Heart left ventricle (tissue), 13 donors: ENCODE measurements at regions not wholly inside any gene's neighbourhood (a gene's known extent, or its start where the extent isn't known, plus 50 kb on each side); places are given as distances from the start of the nearest gene placed in this dataset.

Experiments
- CTCF ChIP-seq, 12 donors: fragments of 200-600 bp; sonication (generic) in 4 of 12; IDR thresholded peaks; one replicate each; pipeline versions ENCODE4 v1.5.0 to v1.8.0; 2018 to 2022; ENCODE audit warnings: antibody characterized with exemption in 12 of 12, mild to moderate bottlenecking in 5 of 12
- POLR2A ChIP-seq, 2 donors: fragments of 450-650 bp; IDR thresholded peaks; one replicate each; pipeline ENCODE4 v1.6.1; 2017; ENCODE audit warnings: antibody characterized with exemption in 2 of 2, mild to moderate bottlenecking in 2 of 2, moderate library complexity in 2 of 2
- donor health status: ischemic (EF 13 %, LVEDD 7.1; RV severe dilation, severe dysfunction).
- donor health status: DM: no; HTN: yes; CAD: no.
- donor health status: DM: no; HTN: no; CAD: no.
- donor health status: ischemic (EF 25% LVEDD 6.9; RV normal size, moderate dysfunction).
- donor health status: ischemic (EF 25% LVEDD 5.7; RV mildly dilated, moderate dysfunction).
- donor health status: ischemic (EF 35%, LVEDD 5.7; RV mildly dilated, moderate dysfunction).
- donor health status: nonischemic (EF 11% LVEDD 7.7; RV severe dilation, severe dysfunction).
- donor health status: DM: yes; HTN: yes; CAD: no.
- donor health status: PGD.
- donor health status: ischemic (EF 29% LVEDD 5.4; RV normal size, mild dysfunction).
- donor health status: nonischemic (EF 23%, LVEDD 6.1; RV moderate dilation, normal function).

DNA sequence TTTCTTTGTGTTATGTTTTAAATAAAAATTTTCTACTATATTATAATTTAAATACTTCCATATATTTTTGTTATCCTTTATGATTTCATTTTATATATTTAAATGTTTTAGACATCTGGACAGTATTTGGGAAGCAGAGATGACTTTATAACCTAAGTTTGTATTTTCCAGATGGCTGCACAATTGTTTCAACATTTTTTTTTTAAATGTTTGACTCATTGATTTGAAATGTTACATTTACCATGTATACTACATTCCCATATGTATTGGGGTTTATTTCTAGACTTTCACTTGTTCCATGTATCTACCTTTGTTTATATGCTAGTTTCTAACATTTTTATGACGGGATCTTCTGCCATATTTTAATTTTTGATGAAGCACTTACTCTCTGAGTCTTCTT, 766.5 kb downstream of the METTL15 start:
- TF ChIP-seq POLR2A (IDR thresholded peaks at IDR 0.05), result no peak
- TF ChIP-seq CTCF (IDR thresholded peaks at IDR 0.05), result no peak
